GM23338 (cell line): ENCODE measurements at regions not wholly inside any gene's neighbourhood (a gene's known extent, or its start where the extent isn't known, plus 50 kb on each side); places are given as distances from the start of the nearest gene placed in this dataset.

Source experiments
- CTCF ChIP-seq, 2 experiments: fragments of 200-600 bp in 1 of 2; sonication (generic) in 1 of 2; conservative IDR thresholded peaks; 2 replicates each; pipeline versions ENCODE4 v1.5.1 to v1.6.1; 2016 to 2017; ENCODE audit warnings: antibody characterized with exemption in 2 of 2, low read depth in 2 of 2, mild to moderate bottlenecking in 2 of 2, moderate library complexity in 1 of 2
- EZH2 ChIP-seq: fragments of 200-600 bp; sonication (generic); IDR thresholded peaks from one replicate; pipeline ENCODE4 v1.8.0; 2017; ENCODE audit warnings: antibody characterized with exemption, mild to moderate bottlenecking, low read depth; ENCODE audit not compliant: unreplicated experiment
- EZH2phosphoT487 ChIP-seq: fragments of 200-600 bp; sonication (generic); IDR thresholded peaks from one replicate; pipeline ENCODE4 v1.8.1; 2018; ENCODE audit warnings: antibody characterized with exemption; ENCODE audit not compliant: unreplicated experiment
- JUNB ChIP-seq: IDR thresholded peaks from one replicate; pipeline ENCODE4 v1.6.1; 2016; ENCODE audit warnings: antibody characterized with exemption; ENCODE audit not compliant: unreplicated experiment
- POLR2AphosphoS5 ChIP-seq: IDR thresholded peaks from 2 replicates; pipeline ENCODE4 v1.6.1; 2016; ENCODE audit warnings: antibody characterized with exemption, low read depth
- REST ChIP-seq: IDR thresholded peaks from one replicate; pipeline ENCODE4 v1.6.1; 2018; ENCODE audit warnings: antibody characterized with exemption; ENCODE audit not compliant: unreplicated experiment
- ZNF114 ChIP-seq: fragments of 250-450 bp; sonication (Bioruptor Pico); IDR thresholded peaks from 2 replicates; pipeline ENCODE4 v1.5.0; 2020; ENCODE audit warnings: mild to moderate bottlenecking, moderate library complexity
- ZNF331 ChIP-seq: fragments of 250-450 bp; sonication (Bioruptor Pico); IDR thresholded peaks from 2 replicates; pipeline ENCODE4 v1.5.0; 2020; ENCODE audit warnings: low read depth, mild to moderate bottlenecking, moderate library complexity

- TF ChIP-seq CTCF (conservative IDR thresholded peaks at IDR 0.05; ENCODE audit: low read depth in 2 of 2) (no peak), EZH2phosphoT487 (no peak), EZH2 (no peak), REST (no peak), POLR2AphosphoS5 (no peak), ZNF114 (CRISPR knock-in tag) (no peak), ZNF331 (CRISPR knock-in tag) (no peak), JUNB (no peak)
These were observed 99.7 kb upstream of the RFX8 start for GRCh38 chr2:101574622-101575021.
